Endothelial cell of umbilical vein (primary cell): ENCODE measurements at regions not wholly inside any gene's neighbourhood (a gene's known extent, or its start where the extent isn't known, plus 50 kb on each side); places are given as distances from the start of the nearest gene placed in this dataset.

Experiments used
- CTCF ChIP-seq, 2 donors: IDR thresholded peaks; 1 replicate in 1 of 2; 2 replicates in 1 of 2; pipeline ENCODE4 v1.5.1; 2011; ENCODE audit warnings: low read length in 2 of 2, mild to moderate bottlenecking in 2 of 2, moderate library complexity in 2 of 2, control low read depth in 1 of 2, inconsistent platforms in 1 of 2, low read depth in 1 of 2; ENCODE audit not compliant: insufficient read depth in 1 of 2; ENCODE audit errors: extremely low read depth in 1 of 2
- EZH2 ChIP-seq: IDR thresholded peaks from 2 replicates; pipeline ENCODE4 v1.6.1; 2012; ENCODE audit warnings: borderline replicate concordance, low read depth, mild to moderate bottlenecking, moderate library complexity, low read length, inconsistent platforms; ENCODE audit not compliant: severe bottlenecking
- FOS ChIP-seq: IDR thresholded peaks from 2 replicates; pipeline ENCODE4 v1.6.1; 2011; ENCODE audit warnings: mild to moderate bottlenecking, low read length, moderate library complexity, borderline replicate concordance; ENCODE audit not compliant: insufficient read depth
- GATA2 ChIP-seq: IDR thresholded peaks from 2 replicates; pipeline ENCODE4 v1.7.0; 2011; ENCODE audit warnings: low read depth, mild to moderate bottlenecking, moderate library complexity, mixed read lengths, low read length; ENCODE audit not compliant: insufficient read length, insufficient read depth
- JUN ChIP-seq: IDR thresholded peaks from 2 replicates; pipeline ENCODE4 v1.6.1; 2011; ENCODE audit warnings: borderline replicate concordance, low read depth; ENCODE audit not compliant: insufficient read length, insufficient read depth
- MAX ChIP-seq: IDR thresholded peaks from 2 replicates; pipeline ENCODE4 v1.6.1; 2011; ENCODE audit not compliant: insufficient read depth, insufficient read length
- MYC ChIP-seq: IDR thresholded peaks from one replicate; pipeline ENCODE4 v1.6.1; 2011; ENCODE audit warnings: mild to moderate bottlenecking, low read depth, low read length
- POLR2A ChIP-seq: IDR thresholded peaks from 2 replicates; pipeline ENCODE4 v1.6.1; 2012; ENCODE audit warnings: low read depth, mild to moderate bottlenecking, control low read depth, low read length
- POLR2AphosphoS5 ChIP-seq: IDR thresholded peaks from 2 replicates; pipeline ENCODE4 v1.6.1; 2012; ENCODE audit warnings: low read depth, mild to moderate bottlenecking, control low read depth, low read length, moderate library complexity; ENCODE audit not compliant: insufficient read depth

DNA sequence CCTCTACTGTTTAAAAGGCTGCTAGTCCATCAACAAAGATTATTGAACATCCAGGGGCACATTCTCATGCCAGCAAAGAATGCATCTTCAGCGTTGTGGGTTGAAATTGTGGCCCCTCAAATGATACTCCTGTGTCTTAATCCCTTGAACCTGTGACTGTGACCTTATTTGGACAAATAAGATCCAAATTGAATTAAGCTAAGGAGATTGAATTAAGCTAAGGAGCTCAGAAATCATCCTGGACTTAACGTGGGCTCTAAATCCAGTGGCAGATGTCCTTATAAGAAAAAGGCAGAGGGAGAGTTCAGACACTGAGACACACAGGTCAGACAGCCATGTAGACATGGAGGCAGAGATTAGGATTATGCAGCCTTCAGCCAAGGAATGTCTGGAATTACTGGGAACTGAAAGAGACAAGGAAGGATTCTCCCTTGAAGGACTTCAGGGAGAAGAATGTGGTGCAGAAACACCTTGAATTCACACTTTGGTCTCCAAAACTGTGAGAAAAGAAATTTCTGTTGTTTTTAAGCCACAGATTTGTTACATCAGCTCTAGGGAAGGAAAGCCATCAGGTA is 57.3 kb upstream of the SLC24A5 start:
- TF ChIP-seq CTCF (IDR thresholded peaks at IDR 0.05; ENCODE audit: extremely low read depth in 1 of 2, insufficient read depth in 1 of 2, low read depth in 1 of 2, low read length in 2 of 2) (no peak), MAX (no peak), POLR2AphosphoS5 (no peak), JUN (no peak), EZH2 (no peak), POLR2A (no peak), GATA2 (no peak), FOS (no peak), MYC (no peak)
